GM23338 (cell line): ENCODE measurements at regions not wholly inside any gene's neighbourhood (a gene's known extent, or its start where the extent isn't known, plus 50 kb on each side); places are given as distances from the start of the nearest gene placed in this dataset.

Experiments
- ATAC-seq: fragments of 200-7000 bp; cut with Tn5 transposase; 3 replicates; pipeline ENCODE4 v1.9.1; 2020
- DNase-seq: peaks from one replicate; pipeline ENCODE4 v3.0.0-alpha.2; 2015; ENCODE audit warnings: low spot score
- H2AFZ ChIP-seq: fragments of 200-600 bp; sonication (generic); 2 replicates; pipeline ENCODE4 v1.8.0; 2016; ENCODE audit warnings: antibody characterized with exemption, mild to moderate bottlenecking, moderate library complexity
- H3F3A ChIP-seq: fragments of 200-600 bp; sonication (generic); replicated peaks from 2 replicates; pipeline ENCODE4 v1.8.0; 2017; ENCODE audit warnings: antibody characterized with exemption, mixed run types, low read depth
- H3K27ac ChIP-seq: fragments of 200-600 bp; sonication (generic); 2 replicates; pipeline ENCODE4 v1.6.1; 2016; ENCODE audit warnings: low read depth
- H3K27me3 ChIP-seq: fragments of 200-600 bp; sonication (generic); 2 replicates; pipeline ENCODE4 v1.8.0; 2016; ENCODE audit warnings: mild to moderate bottlenecking, mixed run types, moderate library complexity; ENCODE audit not compliant: insufficient read depth
- H3K36me3 ChIP-seq: fragments of 200-600 bp; sonication (generic); 2 replicates; pipeline ENCODE4 v1.8.0; 2016; ENCODE audit warnings: mild to moderate bottlenecking; ENCODE audit not compliant: insufficient read depth
- H3K4me1 ChIP-seq: fragments of 200-600 bp; sonication (generic); 2 replicates; pipeline ENCODE4 v1.8.0; 2016; ENCODE audit warnings: mild to moderate bottlenecking, moderate library complexity; ENCODE audit not compliant: insufficient read depth
- H3K4me2 ChIP-seq: fragments of 200-600 bp; sonication (generic); 2 replicates; pipeline ENCODE4 v1.7.1; 2017; ENCODE audit warnings: mixed run types
- H3K4me3 ChIP-seq: fragments of 200-600 bp; sonication (generic); 2 replicates; pipeline ENCODE4 v1.6.1; 2016; ENCODE audit warnings: mixed run types
- H3K79me2 ChIP-seq: fragments of 200-600 bp; sonication (generic); replicated peaks from 2 replicates; pipeline ENCODE4 v1.8.0; 2017; ENCODE audit warnings: mild to moderate bottlenecking; ENCODE audit not compliant: insufficient read depth
- H3K9me2 ChIP-seq: fragments of 200-600 bp; sonication (generic); 2 replicates; pipeline ENCODE4 v1.8.0; 2017; ENCODE audit not compliant: insufficient read depth
- H4K20me1 ChIP-seq: fragments of 200-600 bp; sonication (generic); replicated peaks from 2 replicates; pipeline ENCODE4 v1.8.0; 2017; ENCODE audit warnings: mild to moderate bottlenecking; ENCODE audit not compliant: insufficient read depth
- H3K27ac Mint-ChIP-seq: 2 replicates; pipeline ENCODE4 v1.8.0; 2020; ENCODE audit warnings: inconsistent platforms, mild to moderate bottlenecking, moderate library complexity, mixed read lengths
- H3K27me3 Mint-ChIP-seq: 3 replicates; pipeline ENCODE4 v1.8.0; 2022; ENCODE audit warnings: low read depth, mild to moderate bottlenecking, moderate library complexity, mixed read lengths, inconsistent platforms; ENCODE audit not compliant: insufficient read depth, poor library complexity
- H3K36me3 Mint-ChIP-seq: 3 replicates; pipeline ENCODE4 v1.8.0; 2021; ENCODE audit warnings: low read depth, mild to moderate bottlenecking, inconsistent platforms, moderate library complexity, mixed read lengths
- H3K4me1 Mint-ChIP-seq: 3 replicates; pipeline ENCODE4 v1.8.0; 2020; ENCODE audit warnings: mild to moderate bottlenecking, inconsistent platforms, mixed read lengths
- H3K4me3 Mint-ChIP-seq: 3 replicates; pipeline ENCODE4 v1.8.0; 2021; ENCODE audit warnings: moderate library complexity, mild to moderate bottlenecking, inconsistent platforms, mixed read lengths
- H3K9me3 Mint-ChIP-seq: 3 replicates; pipeline ENCODE4 v1.8.0; 2020; ENCODE audit warnings: moderate library complexity, mild to moderate bottlenecking, inconsistent platforms, mixed read lengths
- CREB1 ChIP-seq: fragments of 250-450 bp; sonication (Bioruptor Pico); IDR thresholded peaks from 2 replicates; pipeline ENCODE4 v1.5.0; 2020; ENCODE audit warnings: low read depth, mild to moderate bottlenecking, moderate library complexity
- CTCF ChIP-seq, 2 experiments: fragments of 200-600 bp in 1 of 2; sonication (generic) in 1 of 2; conservative IDR thresholded peaks; 2 replicates each; pipeline versions ENCODE4 v1.5.1 to v1.6.1; 2016 to 2017; ENCODE audit warnings: antibody characterized with exemption in 2 of 2, low read depth in 2 of 2, mild to moderate bottlenecking in 2 of 2, moderate library complexity in 1 of 2
- ETS1 ChIP-seq: IDR thresholded peaks from 2 replicates; pipeline ENCODE4 v1.6.1; 2016; ENCODE audit warnings: antibody characterized with exemption
- EZH2 ChIP-seq: fragments of 200-600 bp; sonication (generic); IDR thresholded peaks from one replicate; pipeline ENCODE4 v1.8.0; 2017; ENCODE audit warnings: antibody characterized with exemption, mild to moderate bottlenecking, low read depth; ENCODE audit not compliant: unreplicated experiment
- EZH2phosphoT487 ChIP-seq: fragments of 200-600 bp; sonication (generic); IDR thresholded peaks from one replicate; pipeline ENCODE4 v1.8.1; 2018; ENCODE audit warnings: antibody characterized with exemption; ENCODE audit not compliant: unreplicated experiment
- JUNB ChIP-seq: IDR thresholded peaks from one replicate; pipeline ENCODE4 v1.6.1; 2016; ENCODE audit warnings: antibody characterized with exemption; ENCODE audit not compliant: unreplicated experiment
- NANOG ChIP-seq: IDR thresholded peaks from 2 replicates; pipeline ENCODE4 v1.6.1; 2016; ENCODE audit warnings: antibody characterized with exemption, borderline replicate concordance
- POLR2AphosphoS5 ChIP-seq: IDR thresholded peaks from 2 replicates; pipeline ENCODE4 v1.6.1; 2016; ENCODE audit warnings: antibody characterized with exemption, low read depth
- REST ChIP-seq: IDR thresholded peaks from one replicate; pipeline ENCODE4 v1.6.1; 2018; ENCODE audit warnings: antibody characterized with exemption; ENCODE audit not compliant: unreplicated experiment
- STAT1 ChIP-seq: IDR thresholded peaks from one replicate; pipeline ENCODE4 v1.6.1; 2016; ENCODE audit warnings: antibody characterized with exemption; ENCODE audit not compliant: unreplicated experiment
- ZNF114 ChIP-seq: fragments of 250-450 bp; sonication (Bioruptor Pico); IDR thresholded peaks from 2 replicates; pipeline ENCODE4 v1.5.0; 2020; ENCODE audit warnings: mild to moderate bottlenecking, moderate library complexity
- ZNF331 ChIP-seq: fragments of 250-450 bp; sonication (Bioruptor Pico); IDR thresholded peaks from 2 replicates; pipeline ENCODE4 v1.5.0; 2020; ENCODE audit warnings: low read depth, mild to moderate bottlenecking, moderate library complexity
- ZNF462 ChIP-seq: fragments of 250-450 bp; sonication (Bioruptor Pico); IDR thresholded peaks from 2 replicates; pipeline ENCODE4 v1.5.0; 2020; ENCODE audit warnings: mild to moderate bottlenecking, moderate library complexity

- Histone ChIP-seq H3F3A (no peaks in the 10 kb centered on the region), H3K27me3 (no peaks in the 10 kb centered on the region), H3K4me3 (no peak overlapping the region), H3K36me3 (no peaks in the 10 kb centered on the region), H2AFZ (no peak overlapping the region), H3K4me2 (no peak overlapping the region), H3K9me2 (0 out of 2 replicates have a peak, but pooled peaks cover 4% of the 10 kb centered on the region), H3K4me1 (peaks cover 13% of the 10 kb centered on the region), H3K27ac (no peak overlapping the region), H4K20me1 (no peaks in the 10 kb centered on the region), H3K79me2 (no peaks in the 10 kb centered on the region)
- Mint-ChIP-seq H3K9me3 (peaks cover 6% of the 10 kb centered on the region; the same call in 1 of the 3 replicates), H3K36me3 (no peaks in the 10 kb centered on the region; the same call in 1 of the 3 replicates), H3K4me3 (no peak overlapping the region), H3K4me1 (peaks cover 14% of the 10 kb centered on the region), H3K27me3 (no peaks in the 10 kb centered on the region), H3K27ac (no peak overlapping the region)
- ATAC-seq (no peak), DNase-seq (no peak)
- no peak for TF ChIP-seq NANOG
- no peak for TF ChIP-seq EZH2
- TF ChIP-seq ETS1: no peak
- no peak for TF ChIP-seq POLR2AphosphoS5
- TF ChIP-seq EZH2phosphoT487: no peak
- no peak for TF ChIP-seq CREB1 (CRISPR knock-in tag)
- no peak for TF ChIP-seq REST
- TF ChIP-seq CTCF (conservative IDR thresholded peaks at IDR 0.05; ENCODE audit: low read depth in 2 of 2): no peak
- TF ChIP-seq ZNF114: no peak
- no peak for TF ChIP-seq ZNF331 (CRISPR knock-in tag)
- no peak for TF ChIP-seq JUNB
- TF ChIP-seq ZNF462 (CRISPR knock-in tag): no peak
- TF ChIP-seq STAT1: no peak
Observed at GRCh38 chr5:52275639-52276038, 512.1 kb upstream of the ITGA1 start.
